Endodermal cell (in vitro differentiated cells): ENCODE measurements at regions not wholly inside any gene's neighbourhood (a gene's known extent, or its start where the extent isn't known, plus 50 kb on each side); places are given as distances from the start of the nearest gene placed in this dataset.
"Not testable (repeated sequence)": the region's sequence is repeated elsewhere in the genome, so short reads cannot be mapped to it uniquely, and the experiment has no call there.

ENCODE experiments used
- DNase-seq: peaks from one replicate; pipeline ENCODE4 v3.0.0-alpha.2; 2017
- H3K27ac ChIP-seq: 2 replicates; pipeline ENCODE4 v1.5.1; 2013; ENCODE audit warnings: mild to moderate bottlenecking, low read depth, low read length, moderate library complexity
- H3K27me3 ChIP-seq: 2 replicates; pipeline ENCODE4 v1.6.1; 2013; ENCODE audit warnings: mild to moderate bottlenecking, low read length, moderate library complexity; ENCODE audit not compliant: insufficient read depth, control insufficient read depth, poor library complexity, severe bottlenecking
- H3K36me3 ChIP-seq: 2 replicates; pipeline ENCODE4 v1.7.0; 2013; ENCODE audit warnings: mild to moderate bottlenecking, low read length, moderate library complexity; ENCODE audit not compliant: control insufficient read depth, insufficient read depth
- H3K4me1 ChIP-seq: one replicate; pipeline ENCODE4 v1.7.0; 2013; ENCODE audit warnings: low read length; ENCODE audit not compliant: control insufficient read depth, insufficient read depth
- H3K4me3 ChIP-seq: 2 replicates; pipeline ENCODE4 v1.5.1; 2013; ENCODE audit warnings: mild to moderate bottlenecking, low read length, moderate library complexity
- H3K9ac ChIP-seq: 2 replicates; pipeline ENCODE4 v1.6.1; 2013; ENCODE audit warnings: mild to moderate bottlenecking, low read length, moderate library complexity; ENCODE audit not compliant: poor library complexity, severe bottlenecking; ENCODE audit errors: extremely low read depth
- H3K9me3 ChIP-seq: 2 replicates; pipeline ENCODE4 v1.6.1; 2013; ENCODE audit warnings: mild to moderate bottlenecking, low read length, moderate library complexity; ENCODE audit not compliant: control insufficient read depth
- H3K27ac Mint-ChIP-seq: 2 replicates; pipeline ENCODE4 v1.8.0; 2020; ENCODE audit warnings: mixed read lengths
- H3K27me3 Mint-ChIP-seq: 2 replicates; pipeline ENCODE4 v1.8.0; 2021; ENCODE audit warnings: mild to moderate bottlenecking, mixed read lengths; ENCODE audit not compliant: insufficient read depth
- H3K36me3 Mint-ChIP-seq: 2 replicates; pipeline ENCODE4 v1.8.0; 2020; ENCODE audit warnings: low read depth, mixed read lengths
- H3K4me1 Mint-ChIP-seq: 2 replicates; pipeline ENCODE4 v1.8.0; 2020; ENCODE audit warnings: mixed read lengths
- H3K4me3 Mint-ChIP-seq: 2 replicates; pipeline ENCODE4 v1.8.0; 2020; ENCODE audit warnings: mild to moderate bottlenecking, moderate library complexity, mixed read lengths
- H3K9me3 Mint-ChIP-seq: 2 replicates; pipeline ENCODE4 v1.8.0; 2020; ENCODE audit warnings: mild to moderate bottlenecking, mixed read lengths
- CTCF ChIP-seq: fragments of 200-600 bp; sonication (generic); conservative IDR thresholded peaks from 2 replicates; pipeline ENCODE4 v1.5.0; 2021; ENCODE audit warnings: antibody characterized with exemption, mild to moderate bottlenecking
- WGBS, 2 experiments: methylation state at CpG; one replicate each; pipeline versions ENCODE4 v1.1.5 to v1.1.7; 2013; ENCODE audit warnings: missing lambda C conversion rate in 2 of 2, mixed read lengths in 1 of 2; ENCODE audit not compliant: insufficient coverage in 1 of 2, insufficient read length in 1 of 2; 5-methylcytosine and 5-hydroxymethylcytosine counted together

GRCh38 chr7:65602495-65602894, 228.8 kb downstream of the ZNF92 start:
- not testable (repeated sequence) for H3K36me3 Mint-ChIP-seq
- peaks cover 70% of the 10 kb centered on the region for H3K27me3 Mint-ChIP-seq

GRCh38 chr7:65609131-65609530, 235.5 kb downstream of the ZNF92 start:
- H3K27me3 ChIP-seq = no peaks in the 10 kb centered on the region
- H3K4me1 ChIP-seq = no peaks in the 10 kb centered on the region
- Mint-ChIP-seq H3K36me3 (no peaks in the 10 kb centered on the region), H3K27ac (no peak overlapping the region), H3K4me3 (no peak overlapping the region), H3K27me3 (peaks cover 49% of the 10 kb centered on the region), H3K4me1 (peaks cover 4% of the 10 kb centered on the region), H3K9me3 (no peaks in the 10 kb centered on the region)
- no peak for TF ChIP-seq CTCF
- no peak overlapping the region for H3K4me3 ChIP-seq
- no peak overlapping the region for H3K9ac ChIP-seq
- DNase-seq = no peak
- no peak overlapping the region for H3K27ac ChIP-seq
- no peaks in the 10 kb centered on the region for H3K9me3 ChIP-seq
- H3K36me3 ChIP-seq = no peaks in the 10 kb centered on the region
- WGBS, 2 experiments = 95 to 100% methylated on average over 2 of the region's 3 CpGs

More at GRCh38 chr7:65602495-65602894, 228.8 kb downstream of the ZNF92 start:
- H3K9ac ChIP-seq, H3K4me3 Mint-ChIP-seq, H3K27ac Mint-ChIP-seq, H3K36me3 ChIP-seq, DNase-seq, H3K9me3 ChIP-seq, H3K27ac ChIP-seq, H3K4me1 ChIP-seq, H3K4me3 ChIP-seq, H3K4me1 Mint-ChIP-seq, H3K9me3 Mint-ChIP-seq: not testable (repeated sequence)
- 100% methylated on average over 1 of the region's 1 CpG; no CpG with 5 or more reads in 1 of the 2 experiments for WGBS, 2 experiments
- H3K27me3 ChIP-seq = peaks cover 11% of the 10 kb centered on the region

DNA sequence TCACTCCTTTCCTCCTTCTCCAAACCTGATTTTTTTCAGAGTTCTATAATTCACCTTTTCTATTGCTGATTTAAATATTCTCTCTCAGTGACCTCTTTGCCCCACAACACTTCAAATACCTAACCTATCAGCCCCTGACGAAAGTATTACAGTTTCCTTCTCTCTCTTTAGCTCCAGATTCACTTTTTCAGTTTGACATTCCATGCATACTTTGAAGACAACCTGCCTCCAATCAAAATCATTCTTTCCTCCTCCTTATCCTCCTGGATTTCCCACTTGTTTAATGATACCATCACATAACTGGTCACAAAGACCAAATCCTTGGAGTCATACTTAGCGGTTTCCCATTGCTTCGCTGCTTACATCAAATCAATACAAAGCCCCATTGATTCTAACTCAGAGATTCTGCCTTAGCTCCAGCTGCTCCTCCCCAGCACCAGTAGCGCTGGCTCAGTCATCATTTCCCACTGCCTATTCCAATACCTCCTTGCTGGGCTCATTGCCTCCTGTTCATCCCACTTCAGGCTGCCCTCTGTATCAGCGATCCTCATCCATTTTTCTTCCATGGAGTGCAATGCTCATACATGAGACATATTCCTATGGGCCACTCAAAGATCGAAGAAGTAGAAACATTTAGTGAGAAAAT, 240.1 kb downstream of the ZNF92 start:
- H3K4me1 Mint-ChIP-seq = peaks cover 16% of the 10 kb centered on the region
- H3K36me3 ChIP-seq, H3K27ac ChIP-seq, H3K9me3 Mint-ChIP-seq, H3K27ac Mint-ChIP-seq, H3K9me3 ChIP-seq, H3K4me1 ChIP-seq, DNase-seq, H3K9ac ChIP-seq, H3K27me3 ChIP-seq, H3K36me3 Mint-ChIP-seq, H3K4me3 ChIP-seq, H3K4me3 Mint-ChIP-seq: not testable (repeated sequence)
- peaks cover 29% of the 10 kb centered on the region for H3K27me3 Mint-ChIP-seq
- WGBS, 2 experiments = 51 to 56% methylated on average over 3 to 5 of the region's 6 CpGs

DNA sequence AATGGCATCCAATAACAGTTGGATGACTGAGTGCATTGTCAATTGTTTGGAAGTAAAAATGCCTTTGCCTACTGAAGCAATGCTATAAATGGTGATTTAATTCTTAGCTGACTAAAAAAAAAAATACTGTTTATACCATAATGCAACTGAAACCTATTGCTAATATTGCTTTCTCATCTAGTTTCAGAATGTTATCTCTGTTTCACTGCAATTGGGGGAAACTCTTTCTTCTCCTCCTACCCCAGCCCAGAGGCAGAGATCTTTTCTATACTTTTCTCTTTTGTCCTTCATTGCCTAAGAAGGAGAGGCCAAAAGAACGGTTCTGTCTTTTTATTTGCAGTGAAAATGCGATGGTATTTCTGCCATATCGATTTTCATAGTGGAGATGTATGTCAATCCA, 242.5 kb downstream of the ZNF92 start:
- not testable (repeated sequence) for H3K4me3 ChIP-seq, H3K9ac ChIP-seq, H3K27ac ChIP-seq, H3K9me3 Mint-ChIP-seq, H3K4me1 ChIP-seq, H3K27ac Mint-ChIP-seq, H3K4me3 Mint-ChIP-seq, H3K36me3 Mint-ChIP-seq, H3K27me3 ChIP-seq, DNase-seq, H3K36me3 ChIP-seq, H3K9me3 ChIP-seq
- peaks cover 27% of the 10 kb centered on the region for H3K27me3 Mint-ChIP-seq
- WGBS, 2 experiments = 97% methylated on average over 3 of the region's 3 CpGs; no CpG with 5 or more reads in 1 of the 2 experiments
- peaks cover 16% of the 10 kb centered on the region for H3K4me1 Mint-ChIP-seq

- WGBS, 2 experiments = 95 to 100% methylated on average over 2 to 4 of the region's 5 CpGs
- H3K36me3 ChIP-seq, H3K4me3 Mint-ChIP-seq, DNase-seq, H3K27ac Mint-ChIP-seq, H3K9me3 ChIP-seq, H3K27ac ChIP-seq, H3K9me3 Mint-ChIP-seq, H3K4me1 ChIP-seq, H3K4me3 ChIP-seq, H3K27me3 Mint-ChIP-seq, H3K36me3 Mint-ChIP-seq, H3K27me3 ChIP-seq, H3K9ac ChIP-seq: not testable (repeated sequence)
- H3K4me1 Mint-ChIP-seq = peaks cover 26% of the 10 kb centered on the region
These were observed 246.6 kb downstream of the ZNF92 start for GRCh38 chr7:65620216-65620615.
